ENCODE measurements at regions not wholly inside any gene's neighbourhood (a gene's known extent, or its start where the extent isn't known, plus 50 kb on each side); places are given as distances from the start of the nearest gene placed in this dataset.

DNA sequence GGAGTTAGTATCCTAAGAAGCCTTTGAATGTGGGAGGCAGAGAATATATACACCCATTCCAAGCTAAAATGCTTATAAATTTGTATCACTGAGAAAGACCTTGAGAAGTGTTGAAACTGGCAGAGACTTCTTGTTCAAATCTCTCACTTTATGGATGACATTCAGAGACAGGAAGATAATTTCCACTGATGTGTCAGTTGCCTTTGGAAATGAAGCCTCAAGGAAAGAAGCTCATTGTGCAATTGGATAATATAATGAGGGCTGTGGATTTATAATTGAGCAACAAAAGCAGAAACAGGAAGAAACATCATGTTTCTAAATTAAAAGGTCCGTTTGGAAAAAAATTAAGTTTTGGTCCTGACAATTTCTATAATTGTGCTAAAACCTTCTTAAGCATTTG is 789.9 kb upstream of the IGFBP3 start:
- Histone ChIP-seq H3K27ac (ENCODE audit: low read length) (no peak overlapping the region), H3K4me1 (ENCODE audit: control insufficient read depth, insufficient read depth, low read length) (no peaks in the 10 kb centered on the region), H3K27me3 (ENCODE audit: control insufficient read depth, insufficient read depth, low read length) (no peaks in the 10 kb centered on the region), H3K4me3 (ENCODE audit: low read length) (no peak overlapping the region), H3K9me3 (ENCODE audit: control insufficient read depth, insufficient read depth, low read length) (no peaks in the 10 kb centered on the region), H3K36me3 (ENCODE audit: control insufficient read depth, insufficient read depth, low read length) (no peaks in the 10 kb centered on the region)
- Mint-ChIP-seq H3K36me3 (no peaks in the 10 kb centered on the region), H3K4me3 (no peak overlapping the region), H3K4me1 (no peaks in the 10 kb centered on the region), H3K27me3 (ENCODE audit: low read depth in 2 of 2) (no peaks in the 10 kb centered on the region), H3K9me3 (peaks cover 3 to 13% of the 10 kb centered on the region in 2 donors), H3K27ac (no peak overlapping the region)
- TF ChIP-seq, protein P1, sequence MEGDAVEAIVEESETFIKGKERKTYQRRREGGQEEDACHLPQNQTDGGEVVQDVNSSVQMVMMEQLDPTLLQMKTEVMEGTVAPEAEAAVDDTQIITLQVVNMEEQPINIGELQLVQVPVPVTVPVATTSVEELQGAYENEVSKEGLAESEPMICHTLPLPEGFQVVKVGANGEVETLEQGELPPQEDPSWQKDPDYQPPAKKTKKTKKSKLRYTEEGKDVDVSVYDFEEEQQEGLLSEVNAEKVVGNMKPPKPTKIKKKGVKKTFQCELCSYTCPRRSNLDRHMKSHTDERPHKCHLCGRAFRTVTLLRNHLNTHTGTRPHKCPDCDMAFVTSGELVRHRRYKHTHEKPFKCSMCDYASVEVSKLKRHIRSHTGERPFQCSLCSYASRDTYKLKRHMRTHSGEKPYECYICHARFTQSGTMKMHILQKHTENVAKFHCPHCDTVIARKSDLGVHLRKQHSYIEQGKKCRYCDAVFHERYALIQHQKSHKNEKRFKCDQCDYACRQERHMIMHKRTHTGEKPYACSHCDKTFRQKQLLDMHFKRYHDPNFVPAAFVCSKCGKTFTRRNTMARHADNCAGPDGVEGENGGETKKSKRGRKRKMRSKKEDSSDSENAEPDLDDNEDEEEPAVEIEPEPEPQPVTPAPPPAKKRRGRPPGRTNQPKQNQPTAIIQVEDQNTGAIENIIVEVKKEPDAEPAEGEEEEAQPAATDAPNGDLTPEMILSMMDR (IDR thresholded peaks at IDR 0.05): no peak
- ATAC-seq (no peak), DNase-seq (no peak)
- intact Hi-C loops (cut with micrococcal nuclease): no loop called here
- WGBS (ENCODE audit: insufficient coverage): 0% methylated on average over 1 of the region's 1 CpG

DNA sequence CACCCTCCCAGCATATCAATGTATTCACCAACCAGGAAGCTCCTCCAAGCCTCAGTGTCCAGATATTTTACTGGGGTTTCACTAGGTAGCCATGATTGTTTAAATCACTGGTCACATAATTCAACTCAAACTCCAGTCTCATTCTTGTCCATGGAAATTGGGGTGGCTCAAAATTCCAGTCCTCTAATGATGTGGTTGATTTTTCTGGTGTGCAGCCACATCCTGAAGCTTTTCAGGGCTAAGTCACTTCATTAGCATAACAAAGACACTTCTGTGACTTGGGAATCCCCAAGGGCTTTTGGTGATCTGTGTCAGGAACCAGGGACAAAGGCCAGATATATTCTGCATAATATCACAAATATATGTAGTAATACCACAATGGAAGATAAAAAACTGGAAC is 786.9 kb upstream of the IGFBP3 start:
- H3K9me3 ChIP-seq (ENCODE audit: control insufficient read depth, insufficient read depth, low read length): no peaks in the 10 kb centered on the region
- H3K27me3 ChIP-seq (ENCODE audit: control insufficient read depth, insufficient read depth, low read length): no peaks in the 10 kb centered on the region
- no peaks in the 10 kb centered on the region for H3K4me1 ChIP-seq (ENCODE audit: control insufficient read depth, insufficient read depth, low read length)
- DNase-seq (no peak), ATAC-seq (no peak)
- no peak overlapping the region for H3K4me3 ChIP-seq (ENCODE audit: low read length)
- H3K9me3 Mint-ChIP-seq: peaks cover 5 to 11% of the 10 kb centered on the region in 2 donors
- no peaks in the 10 kb centered on the region for H3K36me3 ChIP-seq (ENCODE audit: control insufficient read depth, insufficient read depth, low read length)
- H3K36me3 Mint-ChIP-seq: no peaks in the 10 kb centered on the region
- TF ChIP-seq, protein P1 (IDR thresholded peaks at IDR 0.05): no peak
- H3K27me3 Mint-ChIP-seq (ENCODE audit: low read depth in 2 of 2): no peaks in the 10 kb centered on the region
- intact Hi-C loops (cut with micrococcal nuclease): no loop called here
- H3K27ac ChIP-seq (ENCODE audit: low read length): no peak overlapping the region
- H3K27ac Mint-ChIP-seq: no peak overlapping the region
- H3K4me1 Mint-ChIP-seq: no peaks in the 10 kb centered on the region
- no peak overlapping the region for H3K4me3 Mint-ChIP-seq

DNA sequence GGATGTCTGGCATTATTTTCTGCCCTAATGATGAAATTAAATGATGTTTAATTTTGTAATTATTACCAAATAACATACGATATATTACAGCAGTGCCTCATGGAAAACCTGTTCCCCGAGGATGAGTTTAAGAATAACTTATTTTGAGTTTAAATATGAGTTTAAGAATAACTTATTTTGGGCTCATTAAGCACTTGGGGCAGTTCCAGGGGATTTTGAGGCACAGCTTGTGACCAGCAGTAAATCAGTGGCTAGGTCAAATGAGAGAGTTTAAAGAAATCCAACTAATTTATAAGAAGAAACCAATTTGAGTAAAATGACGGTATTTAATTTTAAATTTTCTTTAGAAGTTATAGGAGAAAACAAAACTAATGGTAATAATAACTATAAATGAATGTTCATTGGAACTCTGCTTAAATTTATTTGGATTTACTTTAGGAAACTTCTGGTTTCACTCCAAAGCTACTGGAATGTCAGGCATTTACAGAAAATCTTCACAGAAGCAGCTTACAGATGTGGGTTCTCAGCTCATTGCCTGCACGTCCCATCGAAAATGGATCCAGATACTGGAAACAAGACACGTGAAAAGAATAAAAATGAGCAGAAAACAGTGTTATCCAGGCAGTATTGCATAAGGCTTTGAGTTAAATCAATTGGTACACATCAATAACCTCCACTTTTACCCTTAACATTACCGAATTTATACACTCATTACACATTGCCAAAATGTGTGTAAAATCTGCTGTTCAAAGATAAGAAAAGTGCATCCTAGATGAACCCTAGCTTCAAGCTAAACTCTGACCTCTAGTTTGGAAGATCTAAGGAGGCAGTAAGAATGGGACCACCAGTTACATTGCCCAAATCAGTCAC is 784.5 kb upstream of the IGFBP3 start:
- H3K9me3 ChIP-seq (ENCODE audit: control insufficient read depth, insufficient read depth, low read length): no peaks in the 10 kb centered on the region
- Mint-ChIP-seq H3K4me3 (no peak overlapping the region), H3K36me3 (no peaks in the 10 kb centered on the region), H3K27ac (no peak overlapping the region), H3K27me3 (ENCODE audit: low read depth in 2 of 2) (no peaks in the 10 kb centered on the region), H3K9me3 (peaks cover 5 to 13% of the 10 kb centered on the region in 2 donors), H3K4me1 (no peaks in the 10 kb centered on the region)
- DNase-seq: no peak
- no peaks in the 10 kb centered on the region for H3K36me3 ChIP-seq (ENCODE audit: control insufficient read depth, insufficient read depth, low read length)
- H3K4me3 ChIP-seq (ENCODE audit: low read length): no peak overlapping the region
- H3K4me1 ChIP-seq (ENCODE audit: control insufficient read depth, insufficient read depth, low read length): no peaks in the 10 kb centered on the region
- ATAC-seq: no peak
- 91% methylated on average over 4 of the region's 7 CpGs for WGBS (ENCODE audit: insufficient coverage)
- H3K27ac ChIP-seq (ENCODE audit: low read length): no peak overlapping the region
- intact Hi-C loops (cut with micrococcal nuclease): no loop called here
- TF ChIP-seq, protein P1 (IDR thresholded peaks at IDR 0.05): no peak
- no peaks in the 10 kb centered on the region for H3K27me3 ChIP-seq (ENCODE audit: control insufficient read depth, insufficient read depth, low read length)

DNA sequence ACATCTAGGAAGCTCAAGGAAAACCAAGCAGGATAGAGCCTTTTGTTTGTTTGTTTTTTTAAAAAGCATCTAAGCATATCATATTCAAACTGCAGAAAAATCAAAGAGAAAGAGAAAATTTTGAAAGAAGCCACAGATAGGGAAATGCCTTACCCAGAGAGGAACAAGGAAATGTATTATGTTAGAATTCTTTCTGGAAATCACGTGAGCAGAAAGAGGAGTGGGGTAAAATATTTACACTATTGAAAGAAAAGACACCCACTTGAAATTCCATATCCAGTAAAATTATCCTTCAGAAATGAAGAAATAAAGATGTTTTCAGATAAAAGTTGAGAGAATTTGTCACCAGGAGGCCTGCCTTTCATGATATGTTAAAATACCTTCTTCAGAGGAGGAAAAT is 775.7 kb upstream of the IGFBP3 start:
- H3K4me3 Mint-ChIP-seq: no peak overlapping the region
- H3K27me3 ChIP-seq (ENCODE audit: control insufficient read depth, insufficient read depth, low read length): no peaks in the 10 kb centered on the region
- no peaks in the 10 kb centered on the region for H3K36me3 ChIP-seq (ENCODE audit: control insufficient read depth, insufficient read depth, low read length)
- TF ChIP-seq, protein P1 (IDR thresholded peaks at IDR 0.05): no peak
- H3K4me1 Mint-ChIP-seq: no peaks in the 10 kb centered on the region
- H3K27ac Mint-ChIP-seq: no peak overlapping the region
- DNase-seq: no peak
- no peaks in the 10 kb centered on the region for H3K4me1 ChIP-seq (ENCODE audit: control insufficient read depth, insufficient read depth, low read length)
- no peak for ATAC-seq
- intact Hi-C loops (cut with micrococcal nuclease): no loop called here
- WGBS (ENCODE audit: insufficient coverage): no CpG with 5 or more reads among the region's 1 CpG
- peaks cover 16 to 18% of the 10 kb centered on the region in 2 donors for H3K9me3 Mint-ChIP-seq
- no peaks in the 10 kb centered on the region for H3K27me3 Mint-ChIP-seq (ENCODE audit: low read depth in 2 of 2)
- no peak overlapping the region for H3K4me3 ChIP-seq (ENCODE audit: low read length)
- no peak overlapping the region for H3K27ac ChIP-seq (ENCODE audit: low read length)
- no peaks in the 10 kb centered on the region for H3K9me3 ChIP-seq (ENCODE audit: control insufficient read depth, insufficient read depth, low read length)
- H3K36me3 Mint-ChIP-seq: peaks cover 15% of the 10 kb centered on the region

All from natural killer cell (primary cell).